ENCODE measurements at regions not wholly inside any gene's neighbourhood (a gene's known extent, or its start where the extent isn't known, plus 50 kb on each side); places are given as distances from the start of the nearest gene placed in this dataset.

DNA sequence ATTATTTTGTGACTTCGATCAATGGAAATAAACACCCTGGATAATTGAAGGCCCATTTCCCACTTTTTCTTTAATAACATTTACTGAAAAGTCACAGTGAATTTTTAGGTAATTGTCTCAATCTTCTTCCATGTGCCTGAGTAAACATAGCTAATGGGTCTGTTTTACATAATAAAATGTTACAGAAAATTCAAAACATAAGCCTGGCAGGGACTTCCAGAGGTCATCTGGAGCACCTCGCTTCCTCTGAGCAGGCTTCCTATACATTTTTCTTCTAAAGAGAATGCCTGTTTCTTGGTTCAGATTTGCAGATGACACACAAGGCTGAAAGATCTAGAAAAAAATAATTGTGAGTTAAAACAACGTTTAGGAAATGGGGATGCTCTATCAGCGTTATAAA, 183.8 kb upstream of the PDE3A start:
- intact Hi-C loops (cut with micrococcal nuclease), result no loop called here
- ChIA-PET CTCF (no interaction called here), POLR2A (ENCODE audit: unreplicated experiment) (no interaction called here)
- dilution Hi-C loops (cut with HindIII; ENCODE audit: low sequenced_read_pairs, unreplicated experiment), result no loop called here
- no peak overlapping the region for H2BK20ac ChIP-seq (ENCODE audit: low read depth, low read length)
- no peak overlapping the region for H3K4me3 ChIP-seq (ENCODE audit: insufficient read depth, low read depth, low read length)
- no peak overlapping the region for H3K27ac ChIP-seq (ENCODE audit: insufficient read depth, low read length)
- no peak overlapping the region for H3K56ac ChIP-seq (ENCODE audit: extremely low read depth, insufficient read depth, low read length)
- no peak overlapping the region for H3K4me2 ChIP-seq (ENCODE audit: low read depth, low read length)
- no peak overlapping the region for H3K14ac ChIP-seq (replicated peaks; ENCODE audit: low read depth, low read length)
- no peaks in the 10 kb centered on the region for H3K79me1 ChIP-seq (ENCODE audit: low read depth in 1 of 2, low read length in 2 of 2)
- no peak overlapping the region for H2AK5ac ChIP-seq (ENCODE audit: low read depth, low read length)
- no peak overlapping the region for H2AK9ac ChIP-seq (replicated peaks; ENCODE audit: low read depth, low read length, poor library complexity)
- BruUV-seq (replicated peaks), result no TSS peak
- H4K91ac ChIP-seq (ENCODE audit: insufficient read depth, low read depth, low read length), result no peak overlapping the region
- in situ Hi-C loops (cut with MboI; ENCODE audit: low sequenced_read_pairs), result no loop called here
- no peak overlapping the region for H3K9ac ChIP-seq (ENCODE audit: low read depth, low read length)
- H3K9me3 ChIP-seq (ENCODE audit: control insufficient read depth, insufficient read depth, low read length), result no peaks in the 10 kb centered on the region
- peak overlapping the region; percentile 48 for H4K5ac ChIP-seq (ENCODE audit: low read depth, low read length)
- H3K23ac ChIP-seq (ENCODE audit: low read depth, low read length), result no peak overlapping the region
- no peak overlapping the region for H3K4ac ChIP-seq (ENCODE audit: low read depth, low read length)
- TF ChIP-seq MAZ (IDR thresholded peaks at IDR 0.05; ENCODE audit: borderline replicate concordance, low read depth, low read length), result no peak
- WGBS, 2 experiments (ENCODE audit: extremely low coverage in 2 of 2, insufficient read length in 1 of 2), result no CpG with 5 or more reads among the region's 4 CpGs
- no peak overlapping the region for H2AFZ ChIP-seq (replicated peaks; ENCODE audit: low read length, poor library complexity)
- no peaks in the 10 kb centered on the region for H4K20me1 ChIP-seq (ENCODE audit: insufficient read depth, low read length)
- peaks cover 5% of the 10 kb centered on the region for H3K4me1 ChIP-seq (ENCODE audit: control insufficient read depth, insufficient read depth, low read length)
- H3K36me3 ChIP-seq (ENCODE audit: control insufficient read depth, insufficient read depth, low read length), result no peaks in the 10 kb centered on the region
- H3K27me3 ChIP-seq (ENCODE audit: control insufficient read depth, insufficient read depth, low read length), result no peaks in the 10 kb centered on the region
- no peak overlapping the region for H2BK120ac ChIP-seq (ENCODE audit: low read depth, low read length)
- no peak overlapping the region for H4K8ac ChIP-seq (ENCODE audit: low read depth in 2 of 2, low read length in 2 of 2)
- no peaks in the 10 kb centered on the region for H3K9me1 ChIP-seq (ENCODE audit: insufficient read depth, low read length)
- ATAC-seq (ENCODE audit: low read depth) (no peak), DNase-seq (no peak)
- no peak overlapping the region; the same call in 2 of the 3 replicates for H2BK15ac ChIP-seq (ENCODE audit: low read depth, low read length)
- peak overlapping the region; percentile 91 for H3K18ac ChIP-seq (ENCODE audit: low read depth, low read length)
- no peak overlapping the region for H2BK5ac ChIP-seq (ENCODE audit: low read depth, low read length, poor library complexity, severe bottlenecking)
